Neural progenitor cell (in vitro differentiated cells): ENCODE measurements at regions not wholly inside any gene's neighbourhood (a gene's known extent, or its start where the extent isn't known, plus 50 kb on each side); places are given as distances from the start of the nearest gene placed in this dataset.
A peak's percentile ranks its signal among the peaks of the same experiment; 100 is the strongest.

Experiments
- DNase-seq: peaks from one replicate; pipeline ENCODE4 v3.0.0-alpha.2; 2016; ENCODE audit warnings: low spot score
- H2AFZ ChIP-seq: fragments of 200-600 bp; sonication (generic); replicated peaks from 2 replicates; pipeline ENCODE4 v1.6.1; 2016; ENCODE audit warnings: antibody characterized with exemption
- H3F3A ChIP-seq: fragments of 200-600 bp; sonication (generic); 2 replicates; pipeline ENCODE4 v1.6.1; 2016; ENCODE audit warnings: antibody characterized with exemption, low read depth
- H3K27ac ChIP-seq: fragments of 200-600 bp; sonication (generic); 2 replicates; pipeline ENCODE4 v1.5.1; 2016; ENCODE audit warnings: mild to moderate bottlenecking
- H3K27me3 ChIP-seq: fragments of 200-600 bp; sonication (generic); 2 replicates; pipeline ENCODE4 v1.6.1; 2016; ENCODE audit warnings: mild to moderate bottlenecking, moderate library complexity
- H3K36me3 ChIP-seq: fragments of 200-600 bp; sonication (generic); 2 replicates; pipeline ENCODE4 v1.5.1; 2016
- H3K4me1 ChIP-seq: fragments of 200-600 bp; sonication (generic); 2 replicates; pipeline ENCODE4 v1.6.1; 2016; ENCODE audit warnings: mixed run types
- H3K4me2 ChIP-seq: fragments of 200-600 bp; sonication (generic); 2 replicates; pipeline ENCODE4 v1.6.1; 2016
- H3K4me3 ChIP-seq: fragments of 200-600 bp; sonication (generic); 2 replicates; pipeline ENCODE4 v1.5.1; 2016
- H3K79me2 ChIP-seq: fragments of 200-600 bp; sonication (generic); 2 replicates; pipeline ENCODE4 v1.6.1; 2016; ENCODE audit warnings: low read depth
- H3K9ac ChIP-seq: fragments of 200-600 bp; sonication (generic); 2 replicates; pipeline ENCODE4 v1.6.1; 2016
- H3K9me3 ChIP-seq: fragments of 200-600 bp; sonication (generic); 2 replicates; pipeline ENCODE4 v1.5.1; 2016; ENCODE audit warnings: low read depth
- H4K20me1 ChIP-seq: fragments of 200-600 bp; sonication (generic); 2 replicates; pipeline ENCODE4 v1.6.1; 2016; ENCODE audit warnings: low read depth
- H3K27ac Mint-ChIP-seq: 3 replicates; pipeline ENCODE4 v1.8.0; 2021; ENCODE audit warnings: mixed read lengths
- H3K27me3 Mint-ChIP-seq: 2 replicates; pipeline ENCODE4 v1.8.0; 2022; ENCODE audit warnings: low read depth, mild to moderate bottlenecking, inconsistent platforms, moderate library complexity, mixed read lengths; ENCODE audit not compliant: insufficient read depth
- H3K36me3 Mint-ChIP-seq: 3 replicates; pipeline ENCODE4 v1.8.0; 2021; ENCODE audit warnings: mixed read lengths
- H3K4me1 Mint-ChIP-seq: 3 replicates; pipeline ENCODE4 v1.8.0; 2021; ENCODE audit warnings: mixed read lengths
- H3K4me3 Mint-ChIP-seq: 3 replicates; pipeline ENCODE4 v1.8.0; 2021; ENCODE audit warnings: mild to moderate bottlenecking, moderate library complexity, mixed read lengths
- H3K9me3 Mint-ChIP-seq: 3 replicates; pipeline ENCODE4 v1.8.0; 2020; ENCODE audit warnings: mixed read lengths
- CTCF ChIP-seq: fragments of 200-600 bp; sonication (generic); IDR thresholded peaks from 2 replicates; pipeline ENCODE4 v1.5.1; 2017; ENCODE audit warnings: antibody characterized with exemption, mild to moderate bottlenecking
- EZH2 ChIP-seq: fragments of 200-600 bp; sonication (generic); IDR thresholded peaks from 2 replicates; pipeline ENCODE4 v1.6.1; 2017; ENCODE audit warnings: antibody characterized with exemption, mild to moderate bottlenecking, moderate library complexity
- EZH2phosphoT487 ChIP-seq: fragments of 200-600 bp; sonication (generic); IDR thresholded peaks from 2 replicates; pipeline ENCODE4 v1.6.1; 2017; ENCODE audit warnings: antibody characterized with exemption

GRCh38 chr7:25900245-25900644 lies 251.8 kb upstream of the NFE2L3 start:
- Histone ChIP-seq H4K20me1 (no peaks in the 10 kb centered on the region), H3F3A (no peaks in the 10 kb centered on the region), H3K79me2 (no peaks in the 10 kb centered on the region), H3K27me3 (no peaks in the 10 kb centered on the region), H3K4me1 (peaks cover under 1% of the 10 kb centered on the region), H3K4me3 (no peak overlapping the region), H3K9me3 (no peaks in the 10 kb centered on the region), H3K36me3 (no peaks in the 10 kb centered on the region), H3K27ac (no peak overlapping the region), H3K9ac (no peak overlapping the region), H2AFZ (no peak overlapping the region), H3K4me2 (no peak overlapping the region)
- H3K36me3 Mint-ChIP-seq: no peaks in the 10 kb centered on the region
- H3K4me1 Mint-ChIP-seq: peaks cover 11% of the 10 kb centered on the region
- peaks cover 2% of the 10 kb centered on the region for H3K27me3 Mint-ChIP-seq
- no peak overlapping the region for H3K4me3 Mint-ChIP-seq
- TF ChIP-seq EZH2 (no peak), CTCF (no peak), EZH2phosphoT487 (no peak)
- DNase-seq: no peak
- no peak overlapping the region for H3K27ac Mint-ChIP-seq
- no peaks in the 10 kb centered on the region for H3K9me3 Mint-ChIP-seq

GRCh38 chr7:25900877-25901276 lies 251.1 kb upstream of the NFE2L3 start:
- H3K9me3 Mint-ChIP-seq: no peaks in the 10 kb centered on the region
- H3K4me1 ChIP-seq: no peaks in the 10 kb centered on the region
- H3K36me3 ChIP-seq: no peaks in the 10 kb centered on the region
- H3K27ac Mint-ChIP-seq: no peak overlapping the region
- no peak for TF ChIP-seq EZH2
- no peak for TF ChIP-seq EZH2phosphoT487
- no peak for TF ChIP-seq CTCF
- H3K4me2 ChIP-seq: no peak overlapping the region
- H3K4me3 ChIP-seq: no peak overlapping the region
- H3K79me2 ChIP-seq: no peaks in the 10 kb centered on the region
- no peak overlapping the region for H2AFZ ChIP-seq
- no peaks in the 10 kb centered on the region for H3K27me3 ChIP-seq
- no peaks in the 10 kb centered on the region for H3F3A ChIP-seq
- H3K4me1 Mint-ChIP-seq: peaks cover 7% of the 10 kb centered on the region
- no peak for DNase-seq
- peaks cover 2% of the 10 kb centered on the region for H3K27me3 Mint-ChIP-seq
- H3K4me3 Mint-ChIP-seq: no peak overlapping the region
- H3K9ac ChIP-seq: no peak overlapping the region
- no peaks in the 10 kb centered on the region for H3K9me3 ChIP-seq
- H3K36me3 Mint-ChIP-seq: no peaks in the 10 kb centered on the region
- H4K20me1 ChIP-seq: no peaks in the 10 kb centered on the region
- no peak overlapping the region for H3K27ac ChIP-seq

- no peak overlapping the region for H3K4me2 ChIP-seq
- H3K4me1 ChIP-seq: no peaks in the 10 kb centered on the region
- Mint-ChIP-seq H3K27me3 (peaks cover 2% of the 10 kb centered on the region), H3K9me3 (no peaks in the 10 kb centered on the region), H3K36me3 (no peaks in the 10 kb centered on the region), H3K4me1 (peaks cover 5% of the 10 kb centered on the region), H3K4me3 (no peak overlapping the region), H3K27ac (no peak overlapping the region)
- no peak for TF ChIP-seq EZH2
- TF ChIP-seq CTCF: no peak
- no peak for TF ChIP-seq EZH2phosphoT487
- no peak overlapping the region for H2AFZ ChIP-seq
- H3K79me2 ChIP-seq: no peaks in the 10 kb centered on the region
- no peak for DNase-seq
- no peak overlapping the region for H3K4me3 ChIP-seq
- H3K27ac ChIP-seq: no peak overlapping the region
- H3F3A ChIP-seq: no peaks in the 10 kb centered on the region
- H3K9me3 ChIP-seq: no peaks in the 10 kb centered on the region
- H3K27me3 ChIP-seq: no peaks in the 10 kb centered on the region
- H4K20me1 ChIP-seq: no peaks in the 10 kb centered on the region
- no peak overlapping the region for H3K9ac ChIP-seq
- no peaks in the 10 kb centered on the region for H3K36me3 ChIP-seq
Measured at GRCh38 chr7:25901658-25902057, 250.3 kb upstream of the NFE2L3 start.

- no peaks in the 10 kb centered on the region for H3F3A ChIP-seq
Measured at GRCh38 chr7:25906003-25906402, 246.0 kb upstream of the NFE2L3 start.

More at GRCh38 chr7:25906003-25906402, 246.0 kb upstream of the NFE2L3 start:
- Histone ChIP-seq H3K4me2 (no peak overlapping the region), H3K27ac (no peak overlapping the region), H2AFZ (peak overlapping the region; percentile 58), H3K36me3 (no peaks in the 10 kb centered on the region), H3K4me3 (no peak overlapping the region), H3K9ac (no peak overlapping the region), H3K9me3 (no peaks in the 10 kb centered on the region), H4K20me1 (no peaks in the 10 kb centered on the region), H3K79me2 (no peaks in the 10 kb centered on the region), H3K27me3 (no peaks in the 10 kb centered on the region), H3K4me1 (peaks cover 7% of the 10 kb centered on the region)
- H3K27me3 Mint-ChIP-seq: no peaks in the 10 kb centered on the region
- no peak overlapping the region for H3K4me3 Mint-ChIP-seq
- no peak for DNase-seq
- no peak for TF ChIP-seq CTCF
- TF ChIP-seq EZH2phosphoT487: no peak
- no peak for TF ChIP-seq EZH2
- no peaks in the 10 kb centered on the region for H3K9me3 Mint-ChIP-seq
- H3K4me1 Mint-ChIP-seq: peaks cover 19% of the 10 kb centered on the region
- H3K36me3 Mint-ChIP-seq: no peaks in the 10 kb centered on the region
- H3K27ac Mint-ChIP-seq: no peak overlapping the region
